Astrocyte (in vitro differentiated cells and primary cell): ENCODE measurements at regions not wholly inside any gene's neighbourhood (a gene's known extent, or its start where the extent isn't known, plus 50 kb on each side); places are given as distances from the start of the nearest gene placed in this dataset.

ENCODE experiments used
- EZH2 ChIP-seq: IDR thresholded peaks from 2 replicates; pipeline ENCODE4 v1.6.1; 2012; ENCODE audit warnings: mild to moderate bottlenecking, low read length, inconsistent platforms; ENCODE audit not compliant: insufficient read depth
- TF ChIP-seq, protein P1 (sequence below): IDR thresholded peaks from 2 replicates; pipeline ENCODE4 v1.5.1; 2011; ENCODE audit warnings: low read depth, mild to moderate bottlenecking, inconsistent platforms, low read length, moderate library complexity; ENCODE audit not compliant: insufficient read depth

GRCh38 chr11:100584201-100584985 is 102.7 kb upstream of the ARHGAP42 start:
- TF ChIP-seq, protein P1, sequence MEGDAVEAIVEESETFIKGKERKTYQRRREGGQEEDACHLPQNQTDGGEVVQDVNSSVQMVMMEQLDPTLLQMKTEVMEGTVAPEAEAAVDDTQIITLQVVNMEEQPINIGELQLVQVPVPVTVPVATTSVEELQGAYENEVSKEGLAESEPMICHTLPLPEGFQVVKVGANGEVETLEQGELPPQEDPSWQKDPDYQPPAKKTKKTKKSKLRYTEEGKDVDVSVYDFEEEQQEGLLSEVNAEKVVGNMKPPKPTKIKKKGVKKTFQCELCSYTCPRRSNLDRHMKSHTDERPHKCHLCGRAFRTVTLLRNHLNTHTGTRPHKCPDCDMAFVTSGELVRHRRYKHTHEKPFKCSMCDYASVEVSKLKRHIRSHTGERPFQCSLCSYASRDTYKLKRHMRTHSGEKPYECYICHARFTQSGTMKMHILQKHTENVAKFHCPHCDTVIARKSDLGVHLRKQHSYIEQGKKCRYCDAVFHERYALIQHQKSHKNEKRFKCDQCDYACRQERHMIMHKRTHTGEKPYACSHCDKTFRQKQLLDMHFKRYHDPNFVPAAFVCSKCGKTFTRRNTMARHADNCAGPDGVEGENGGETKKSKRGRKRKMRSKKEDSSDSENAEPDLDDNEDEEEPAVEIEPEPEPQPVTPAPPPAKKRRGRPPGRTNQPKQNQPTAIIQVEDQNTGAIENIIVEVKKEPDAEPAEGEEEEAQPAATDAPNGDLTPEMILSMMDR, result no peak
- no peak for TF ChIP-seq EZH2
